GM12892 (cell line): ENCODE measurements at regions not wholly inside any gene's neighbourhood (a gene's known extent, or its start where the extent isn't known, plus 50 kb on each side); places are given as distances from the start of the nearest gene placed in this dataset.
"Not testable (repeated sequence)": the region's sequence is repeated elsewhere in the genome, so short reads cannot be mapped to it uniquely, and the experiment has no call there.

Experiments
- DNase-seq: peaks from one replicate; pipeline ENCODE4 v3.0.0; 2011; ENCODE audit not compliant: insufficient read length
- FAIRE-seq: peaks from 2 replicates; lab custom pipeline; 2011; peaks lifted over from hg19 to GRCh38; lab: Jason Lieb, UNC
- POLR2A ChIP-seq: IDR thresholded peaks from 2 replicates; pipeline ENCODE4 v1.6.1; 2011; ENCODE audit warnings: low read depth, low read length, control low read depth
- POLR2AphosphoS5 ChIP-seq: IDR thresholded peaks from 2 replicates; pipeline ENCODE4 v1.6.1; 2011; ENCODE audit warnings: low read depth, low read length, control low read depth
- TAF1 ChIP-seq: IDR thresholded peaks from 2 replicates; pipeline ENCODE4 v1.6.1; 2011; ENCODE audit warnings: low read depth, mild to moderate bottlenecking, control low read depth, low read length, borderline replicate concordance

DNA sequence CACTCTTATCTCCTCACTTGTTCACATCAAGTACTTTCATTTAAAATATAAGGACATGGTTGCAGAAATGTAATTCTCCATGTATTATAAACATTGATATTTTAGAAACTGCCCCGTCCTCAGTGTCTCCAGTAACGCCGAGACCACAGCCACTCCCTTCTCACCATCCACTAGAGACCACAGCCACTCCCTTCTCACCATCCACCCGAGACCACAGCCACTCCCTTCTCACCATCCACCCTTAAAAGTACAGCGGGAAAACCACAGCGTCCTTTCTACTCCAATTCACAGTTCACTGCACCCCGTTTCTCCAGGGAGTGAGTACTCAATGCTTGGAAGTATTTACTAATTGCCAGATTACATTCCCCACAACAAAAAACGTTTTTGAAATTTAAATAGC, 1452.2 kb upstream of the ACVR2A start:
- FAIRE-seq = no peak
- TF ChIP-seq TAF1 (no peak), POLR2AphosphoS5 (no peak), POLR2A (no peak)
- DNase-seq = no peak

DNA sequence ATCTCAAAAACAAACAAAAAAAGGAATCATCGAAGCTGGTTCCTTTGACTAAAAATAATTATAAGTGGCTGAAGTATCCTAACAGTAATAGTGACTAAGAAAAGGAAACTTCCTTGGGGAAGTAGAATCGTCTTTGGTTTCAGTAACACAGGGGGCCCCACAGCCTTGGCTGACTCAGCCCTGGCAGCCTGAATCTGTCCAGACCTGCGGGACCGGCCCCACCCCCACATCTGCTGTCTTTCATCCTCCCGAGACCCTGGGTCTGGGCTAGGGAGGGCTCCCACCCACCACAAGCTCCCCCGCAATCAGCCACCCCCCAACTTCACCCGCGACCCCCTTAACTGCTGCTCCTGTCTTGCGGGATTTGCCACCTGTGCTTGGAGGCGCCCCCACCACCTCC, 1452.6 kb upstream of the ACVR2A start:
- no peak for TF ChIP-seq POLR2A
- TF ChIP-seq TAF1 = no peak
- TF ChIP-seq POLR2AphosphoS5 = no peak
- DNase-seq (no peak), FAIRE-seq (no peak)

DNA sequence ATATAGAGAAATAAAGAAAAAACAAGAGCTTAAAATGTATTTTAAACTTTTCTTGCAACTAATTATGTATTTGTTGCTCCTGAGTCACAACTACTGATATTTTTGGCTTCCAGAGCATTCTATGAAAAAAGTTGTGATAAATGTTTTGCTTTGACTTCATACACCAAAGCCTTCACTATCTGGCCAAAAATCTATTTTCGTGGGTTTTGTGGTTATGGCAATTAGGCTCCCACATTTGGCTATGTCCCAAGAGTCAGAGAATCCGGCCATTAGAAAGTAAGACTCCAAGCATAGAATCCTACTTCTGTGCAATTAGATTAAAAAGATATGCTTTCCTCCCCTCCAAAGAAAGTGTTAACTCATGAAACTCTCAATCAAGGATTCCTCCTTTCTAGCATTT, 1456.1 kb upstream of the ACVR2A start:
- no peak for FAIRE-seq

DNA sequence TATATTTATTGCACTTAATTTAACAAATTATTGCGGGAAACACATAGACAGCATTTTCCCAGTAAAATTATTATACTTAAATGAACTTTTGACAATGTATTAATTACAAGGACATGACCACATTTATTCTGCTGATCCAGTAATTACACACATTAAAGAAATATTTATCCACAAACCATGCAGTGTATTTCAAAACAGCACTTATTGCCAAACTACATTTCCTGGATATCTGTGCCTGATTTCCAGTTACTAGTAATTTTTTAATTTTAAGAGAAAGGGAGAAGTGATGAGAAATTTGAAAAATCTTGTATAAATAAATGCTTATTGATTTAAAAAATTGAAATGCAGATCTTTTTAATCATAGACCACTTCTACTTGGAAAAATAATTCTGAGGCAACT, 1458.7 kb upstream of the ACVR2A start:
- TF ChIP-seq TAF1 (no peak), POLR2A (no peak), POLR2AphosphoS5 (no peak)
- DNase-seq (no peak), FAIRE-seq (no peak)

More for the DNA sequence above, 1456.1 kb upstream of the ACVR2A start:
- TF ChIP-seq POLR2AphosphoS5 (no peak), TAF1 (no peak), POLR2A (no peak)
- DNase-seq = no peak

DNA sequence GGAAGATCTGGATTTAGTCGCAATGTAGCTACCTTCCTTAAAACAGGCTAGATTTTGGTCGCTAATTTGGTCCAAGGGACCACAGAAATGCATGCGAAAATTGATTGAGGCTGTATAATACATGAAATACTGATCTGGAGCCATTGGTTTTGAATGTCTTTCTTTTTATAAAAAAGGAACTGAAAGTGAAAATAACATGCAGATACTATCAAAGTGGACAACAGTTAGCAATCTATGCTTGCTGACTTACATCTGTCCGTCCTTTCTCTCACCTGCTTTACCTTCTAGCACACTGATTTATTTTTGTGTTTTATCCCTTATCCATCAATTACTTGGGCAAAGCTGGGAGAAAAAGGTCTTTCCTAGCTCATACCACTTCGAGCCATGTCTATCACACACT, 1459.8 kb upstream of the ACVR2A start:
- TF ChIP-seq POLR2AphosphoS5 (no peak), POLR2A (no peak), TAF1 (no peak)
- no peak for FAIRE-seq
- DNase-seq = no peak

DNA sequence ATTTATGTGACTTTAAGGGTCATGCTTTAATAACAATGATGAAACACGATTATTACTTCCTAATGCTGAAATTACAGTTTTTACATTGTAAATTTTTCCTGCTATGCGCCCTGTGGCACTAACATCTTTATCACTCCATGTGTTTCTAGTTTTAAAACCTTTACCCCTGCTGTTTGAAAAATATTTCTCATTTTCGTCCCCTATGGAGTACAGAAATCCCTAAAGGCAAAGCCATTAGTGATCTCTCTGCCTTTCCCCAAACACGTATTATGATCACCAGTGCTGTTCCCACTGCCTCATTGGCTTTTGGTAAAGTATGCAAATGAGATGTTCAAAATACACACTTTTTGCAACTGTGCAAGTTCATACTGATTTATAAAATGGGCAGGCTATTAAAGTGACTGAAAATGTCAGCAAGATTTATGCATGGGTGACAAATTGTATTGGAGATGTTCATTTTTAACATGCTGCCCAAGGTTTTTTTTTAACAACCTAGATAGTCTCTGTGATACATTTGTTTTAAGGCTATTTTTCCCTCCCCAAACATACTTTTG, 1468.2 kb upstream of the ACVR2A start:
- no peak for TF ChIP-seq TAF1
- TF ChIP-seq POLR2A = no peak
- TF ChIP-seq POLR2AphosphoS5 = no peak
- FAIRE-seq (no peak), DNase-seq (no peak)

DNA sequence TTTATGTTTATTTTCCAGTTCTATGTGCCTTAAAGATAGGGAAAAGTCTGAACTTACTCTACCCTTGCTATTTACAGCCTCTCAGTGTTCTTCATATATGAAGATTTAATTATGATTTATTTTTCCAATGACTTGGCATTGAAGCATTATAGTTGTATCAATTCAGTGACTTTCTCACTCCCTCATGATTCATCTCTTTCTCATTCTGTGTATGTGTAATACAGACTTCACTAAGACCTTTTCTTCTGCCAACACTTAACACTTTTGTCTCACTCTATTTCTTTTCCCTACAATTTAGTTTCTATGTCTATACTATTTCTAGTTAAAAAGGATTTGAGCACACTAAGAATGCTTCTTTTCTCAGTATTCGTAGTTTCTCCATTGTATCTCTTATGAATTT, 1470.3 kb upstream of the ACVR2A start:
- FAIRE-seq (no peak), DNase-seq (no peak)
- no peak for TF ChIP-seq TAF1

DNA sequence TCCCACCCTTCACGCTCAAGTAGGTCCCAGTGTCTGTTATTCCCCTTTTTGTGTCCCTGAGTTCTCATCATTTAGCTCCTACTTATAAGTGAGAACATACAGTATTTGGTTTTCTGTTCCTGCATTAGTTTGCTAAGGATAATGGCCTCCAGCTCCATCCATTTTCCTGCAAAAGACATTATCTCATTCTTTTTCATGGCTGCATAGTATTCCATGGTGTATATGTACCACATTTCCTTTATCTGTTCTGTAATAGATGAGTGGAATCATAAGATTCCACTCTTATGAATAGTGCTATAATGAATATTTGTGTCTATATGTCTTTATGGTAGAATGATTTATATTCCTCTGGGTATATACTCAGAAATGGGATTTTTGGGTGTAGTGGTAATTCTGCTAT, 1473.5 kb upstream of the ACVR2A start:
- not testable (repeated sequence) for FAIRE-seq

DNA sequence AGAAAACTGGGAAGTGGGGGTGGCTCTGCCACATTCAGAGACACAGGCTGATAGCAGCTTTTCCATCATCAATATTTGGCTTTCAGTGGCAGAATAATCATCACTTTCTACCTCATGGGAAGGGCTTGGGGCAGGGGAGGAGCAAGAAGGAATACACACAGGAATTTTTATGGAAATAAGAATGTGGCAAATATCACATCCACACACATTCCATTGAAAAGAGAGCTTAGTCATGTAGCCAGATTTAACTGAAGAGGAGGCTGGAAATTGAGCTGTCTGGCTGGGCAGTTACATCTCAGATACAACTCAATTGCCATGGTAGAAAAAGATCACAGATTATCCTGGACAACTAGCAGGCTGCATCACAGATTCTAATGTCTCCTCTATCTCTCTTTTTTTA, 1474.0 kb upstream of the ACVR2A start:
- FAIRE-seq = no peak
- TF ChIP-seq TAF1 (no peak), POLR2AphosphoS5 (no peak)
- DNase-seq = no peak

More for the DNA sequence above, 1473.5 kb upstream of the ACVR2A start:
- not testable (repeated sequence) for DNase-seq

DNA sequence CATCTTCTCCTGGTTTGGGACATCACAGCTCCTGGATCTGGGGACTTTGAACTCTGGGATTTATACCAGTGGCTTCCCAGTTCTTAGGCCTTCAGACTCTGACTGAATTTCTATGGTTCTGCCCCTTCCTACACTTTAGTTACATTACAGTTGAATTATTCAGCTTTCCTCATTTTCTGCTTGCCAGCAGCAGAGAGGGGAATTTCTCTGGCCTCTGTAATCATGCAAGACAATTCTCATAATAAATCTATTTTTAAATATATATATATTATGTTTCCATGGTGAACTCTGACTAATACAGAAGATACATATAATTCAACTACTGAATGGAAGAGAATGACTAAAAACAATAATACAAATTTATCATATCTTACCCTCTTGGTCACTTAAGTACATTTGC, 1478.6 kb upstream of the ACVR2A start:
- TF ChIP-seq POLR2A (no peak), POLR2AphosphoS5 (no peak), TAF1 (no peak)
- DNase-seq (no peak), FAIRE-seq (no peak)

DNA sequence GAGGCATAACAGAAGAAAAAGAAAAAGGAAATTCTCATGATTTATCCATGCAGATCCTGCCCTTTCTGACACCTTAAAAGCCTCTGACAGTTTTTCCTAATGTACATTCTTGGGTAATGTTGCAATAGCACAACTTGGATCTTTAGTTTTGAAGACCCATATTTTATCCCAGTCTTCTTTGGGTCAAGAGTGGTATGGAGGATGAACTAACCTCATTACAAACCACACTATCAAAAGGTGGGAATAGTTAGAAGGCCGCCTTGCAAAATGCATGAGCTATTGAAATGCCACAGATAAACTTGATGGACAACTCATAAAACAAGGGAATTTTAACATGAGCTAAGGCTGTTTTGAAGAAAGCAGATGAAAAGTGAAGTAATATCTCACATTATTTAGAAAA, 1479.8 kb upstream of the ACVR2A start:
- no peak for DNase-seq
- TF ChIP-seq POLR2A (no peak), TAF1 (no peak), POLR2AphosphoS5 (no peak)
- no peak for FAIRE-seq

DNA sequence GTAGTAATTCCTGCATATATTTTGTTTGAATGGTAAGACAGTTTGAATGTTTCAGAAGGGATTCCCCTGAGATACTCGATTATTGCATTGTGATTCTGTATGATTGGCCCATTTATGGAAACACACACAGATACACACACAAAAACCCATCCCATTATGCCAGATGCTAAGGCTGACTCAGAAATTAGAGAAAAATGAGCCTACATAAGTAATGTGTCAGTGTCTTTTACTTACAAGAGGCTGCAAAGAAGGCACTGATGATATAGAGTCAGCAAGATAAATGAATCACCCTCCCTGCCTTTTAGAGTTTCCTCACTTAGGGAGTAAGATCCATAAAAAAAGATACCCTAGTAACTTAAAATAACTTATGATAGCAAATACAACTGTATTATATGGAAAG, 1481.1 kb upstream of the ACVR2A start:
- no peak for TF ChIP-seq POLR2A
- no peak for TF ChIP-seq POLR2AphosphoS5
- TF ChIP-seq TAF1 = no peak
- no peak for DNase-seq
- no peak for FAIRE-seq

DNA sequence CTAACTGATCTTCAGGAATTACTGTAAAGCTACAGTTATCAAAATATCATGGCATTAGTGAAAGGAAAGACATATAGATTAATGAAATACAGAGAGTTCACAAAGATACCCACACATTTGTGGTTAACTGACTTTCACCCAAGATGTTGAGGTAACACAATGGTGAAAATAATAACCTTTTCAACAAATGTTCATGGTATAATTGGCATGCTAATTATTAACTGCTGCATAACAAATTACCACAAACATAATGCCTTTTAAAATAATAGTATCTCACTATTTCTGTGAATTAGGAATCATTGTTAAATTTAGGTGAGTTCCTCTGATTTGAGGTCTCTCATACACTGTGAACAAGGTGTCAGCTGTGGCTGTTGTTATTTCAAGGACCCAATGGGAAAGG, 1493.1 kb upstream of the ACVR2A start:
- TF ChIP-seq TAF1 = no peak
- no peak for TF ChIP-seq POLR2AphosphoS5
- no peak for FAIRE-seq

DNA sequence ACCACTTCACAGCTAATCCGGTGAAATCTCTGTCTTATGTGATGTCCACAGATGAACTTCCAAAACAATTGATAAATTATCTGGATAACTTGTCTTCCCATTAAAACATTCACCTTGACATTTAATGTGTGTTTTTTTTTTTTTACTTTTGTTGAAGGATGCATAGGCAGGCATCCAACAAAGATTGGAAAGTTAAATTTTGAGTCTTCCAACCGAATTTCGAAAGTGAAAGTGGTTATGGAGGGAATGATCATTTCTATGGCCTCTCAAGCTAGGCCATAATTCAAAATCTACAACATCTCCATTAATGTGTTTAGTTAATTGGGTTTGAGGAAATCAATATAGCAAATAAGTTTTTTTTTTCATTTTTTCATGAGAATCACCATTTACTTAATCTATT, 1495.5 kb upstream of the ACVR2A start:
- TF ChIP-seq TAF1 (no peak), POLR2A (no peak), POLR2AphosphoS5 (no peak)
- FAIRE-seq = no peak
- DNase-seq = no peak

More for the DNA sequence above, 1493.1 kb upstream of the ACVR2A start:
- DNase-seq = no peak
